GM18909 (cell line): ENCODE measurements at regions not wholly inside any gene's neighbourhood (a gene's known extent, or its start where the extent isn't known, plus 50 kb on each side); places are given as distances from the start of the nearest gene placed in this dataset.
A peak's percentile ranks its signal among the peaks of the same experiment; 100 is the strongest.
"Not testable (repeated sequence)": the region's sequence is repeated elsewhere in the genome, so short reads cannot be mapped to it uniquely, and the experiment has no call there.

Experiments
- ATAC-seq: cut with Tn5 transposase; IDR thresholded peaks from one replicate; pipeline ENCODE4 v1.9.1; 2021; ENCODE audit warnings: mild to moderate bottlenecking; ENCODE audit not compliant: unreplicated experiment, poor library complexity

DNA sequence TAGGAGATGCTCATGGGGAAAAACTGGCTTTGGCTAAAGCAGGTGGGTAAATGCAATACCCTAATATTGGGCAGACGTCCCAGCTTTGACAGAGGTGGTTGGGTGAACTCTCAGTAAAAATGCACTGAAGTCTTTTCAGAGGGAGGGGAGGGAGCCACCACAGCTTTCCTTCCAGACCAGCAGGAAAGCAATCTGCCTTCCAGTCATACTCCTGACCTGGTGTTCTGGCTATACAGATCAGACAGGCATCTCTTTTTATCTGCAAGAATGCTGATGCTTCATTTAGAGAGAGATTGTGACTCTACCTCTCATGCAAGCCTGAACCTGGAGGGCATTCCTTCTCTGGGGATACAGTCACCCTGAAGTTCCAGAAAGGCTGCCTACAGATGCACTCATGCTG lies 52.6 kb upstream of the ICA1 start:
- no peak for ATAC-seq

GRCh38 chr7:8319115-8319514 lies 57.1 kb upstream of the ICA1 start:
- no peak for ATAC-seq

- no peak for ATAC-seq
Measured at GRCh38 chr7:8320174-8320573, 58.2 kb upstream of the ICA1 start.

GRCh38 chr7:8321312-8321711 lies 59.3 kb upstream of the ICA1 start:
- no peak for ATAC-seq

DNA sequence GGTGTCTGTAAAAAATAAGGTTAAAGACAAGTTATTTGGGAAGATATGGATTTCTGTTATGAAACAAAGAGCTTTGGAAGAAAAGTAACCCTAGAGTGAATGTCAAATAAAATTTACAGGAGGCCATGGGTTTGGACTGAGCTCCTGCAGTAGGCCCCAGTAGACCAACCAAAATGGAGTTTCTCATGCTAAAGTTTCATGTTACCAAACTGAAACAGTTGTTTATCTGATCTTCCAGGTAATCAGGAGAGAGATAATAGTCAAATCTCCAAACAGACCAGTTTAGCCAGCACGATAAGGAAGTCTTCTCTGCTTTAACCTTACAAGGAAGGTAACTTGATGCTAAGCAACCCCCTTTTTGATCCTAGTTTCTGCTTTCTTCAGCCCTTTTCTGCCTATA lies 60.7 kb upstream of the ICA1 start:
- no peak for ATAC-seq

GRCh38 chr7:8325067-8325466 lies 63.1 kb upstream of the ICA1 start:
- no peak for ATAC-seq

DNA sequence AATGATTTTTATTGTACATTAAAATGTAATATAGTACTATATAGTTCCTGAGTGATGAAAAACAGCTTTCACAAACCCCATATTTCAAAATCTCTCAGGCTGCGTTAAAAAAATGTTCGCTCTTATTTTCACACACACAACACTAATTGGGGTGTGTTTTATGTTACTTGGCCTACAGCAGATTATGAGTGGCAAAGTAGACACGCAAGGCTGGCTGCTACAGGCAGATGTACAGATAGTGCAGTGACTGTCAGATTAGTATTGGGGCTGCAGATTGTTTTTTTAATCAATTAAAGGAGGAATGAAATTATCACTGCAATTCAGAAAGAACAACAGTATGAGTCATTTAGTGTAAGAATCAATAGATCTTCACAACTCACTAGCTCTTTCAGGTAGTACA lies 65.2 kb upstream of the ICA1 start:
- no peak for ATAC-seq

DNA sequence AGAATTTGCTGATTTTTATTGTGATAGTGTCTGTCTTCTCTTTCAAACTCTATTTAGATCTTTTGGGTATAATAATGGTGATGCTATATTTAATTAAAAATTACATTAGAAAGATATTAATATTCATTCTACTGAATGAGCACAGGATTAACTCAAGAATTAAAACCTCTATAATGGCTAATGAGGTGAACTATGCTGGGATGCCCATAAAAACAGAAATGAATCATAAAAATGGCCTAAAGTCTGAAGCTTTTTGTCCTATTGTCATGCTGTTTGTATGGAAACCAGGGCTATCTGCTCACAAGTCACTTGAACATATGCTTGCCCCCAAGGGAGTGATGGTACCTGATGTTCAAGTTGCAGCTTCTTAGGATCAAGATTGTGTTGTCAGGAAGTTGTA lies 76.2 kb upstream of the ICA1 start:
- ATAC-seq, result no peak

DNA sequence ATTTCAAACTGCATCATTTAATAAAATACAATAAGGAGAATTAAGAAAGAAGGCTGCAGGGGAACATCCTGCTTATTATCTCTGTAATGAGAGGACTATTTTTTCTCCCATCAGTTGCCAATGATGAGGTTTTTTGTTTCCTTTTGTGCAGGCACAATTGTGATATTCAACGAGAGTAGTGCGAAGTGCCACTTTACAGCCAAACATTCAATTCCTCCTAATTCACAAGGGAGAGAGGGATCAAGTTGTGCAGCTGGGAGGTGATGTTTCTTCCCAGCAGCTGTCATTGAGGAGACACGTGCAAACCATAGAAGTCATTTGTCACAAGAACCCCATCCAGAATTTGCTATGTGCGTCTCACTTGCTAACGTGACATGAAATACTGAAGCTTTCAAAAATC lies 81.6 kb upstream of the ICA1 start:
- ATAC-seq, result no peak

DNA sequence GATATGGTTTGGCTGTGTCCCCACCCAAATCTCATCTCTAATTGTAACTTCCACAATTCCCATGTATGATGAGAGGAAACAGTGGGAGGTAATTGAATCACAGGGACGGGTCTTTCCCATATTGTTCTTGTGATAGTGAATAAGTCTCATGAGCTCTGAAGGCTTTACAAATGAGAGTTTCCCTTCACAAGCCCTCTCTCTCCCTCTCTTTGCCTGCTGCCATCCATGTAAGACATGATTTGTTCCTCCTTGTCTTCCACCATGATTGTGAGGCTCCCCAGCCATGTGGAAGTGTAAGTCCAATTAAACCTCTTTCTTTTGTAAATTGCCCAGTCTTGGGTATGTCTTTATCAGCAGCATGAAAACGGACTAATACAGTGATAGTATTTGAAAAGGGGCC lies 85.4 kb upstream of the ICA1 start:
- ATAC-seq, result not testable (repeated sequence)

DNA sequence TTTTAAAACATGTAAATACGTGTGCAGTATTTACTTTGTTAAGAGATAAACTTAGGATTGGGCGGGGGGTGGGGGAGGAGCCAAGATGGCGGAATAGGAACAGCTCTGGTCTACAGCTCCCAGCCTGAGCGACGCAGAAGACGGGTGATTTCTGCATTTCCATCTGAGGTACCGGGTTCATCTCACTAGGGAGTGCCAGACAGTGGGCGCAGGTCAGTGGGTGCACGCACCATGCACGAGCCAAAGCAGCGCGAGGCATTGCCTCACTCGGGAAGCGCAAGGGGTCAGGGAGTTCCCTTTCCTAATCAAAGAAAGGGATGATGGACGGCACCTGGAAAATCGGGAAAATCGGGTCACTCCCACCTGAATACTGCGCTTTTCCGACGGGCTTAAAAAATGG lies 81.8 kb upstream of the NXPH1 start:
- ATAC-seq, result not testable (repeated sequence)

DNA sequence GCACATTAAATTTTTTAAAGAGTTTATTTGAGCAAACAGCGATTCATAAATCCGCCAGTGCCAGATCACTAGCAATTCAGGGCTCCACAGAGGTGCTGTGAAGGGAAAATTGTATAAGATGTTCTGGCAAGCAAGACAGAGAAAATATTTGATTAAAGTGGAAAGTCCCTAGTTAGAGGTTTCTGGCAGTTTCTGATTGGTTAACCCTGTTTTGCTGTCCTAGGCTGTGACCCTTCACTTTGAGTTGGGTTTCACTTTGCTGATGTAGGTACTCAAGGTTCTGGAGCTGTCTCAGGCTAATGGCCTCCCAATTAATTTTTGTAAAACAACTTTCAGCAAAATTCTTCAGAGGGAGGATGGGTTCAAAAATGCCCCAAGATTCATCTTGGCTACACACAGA lies 79.4 kb upstream of the NXPH1 start:
- ATAC-seq, result peak; percentile 68

- no peak for ATAC-seq
Measured at GRCh38 chr7:8354503-8354902, 78.9 kb upstream of the NXPH1 start.

DNA sequence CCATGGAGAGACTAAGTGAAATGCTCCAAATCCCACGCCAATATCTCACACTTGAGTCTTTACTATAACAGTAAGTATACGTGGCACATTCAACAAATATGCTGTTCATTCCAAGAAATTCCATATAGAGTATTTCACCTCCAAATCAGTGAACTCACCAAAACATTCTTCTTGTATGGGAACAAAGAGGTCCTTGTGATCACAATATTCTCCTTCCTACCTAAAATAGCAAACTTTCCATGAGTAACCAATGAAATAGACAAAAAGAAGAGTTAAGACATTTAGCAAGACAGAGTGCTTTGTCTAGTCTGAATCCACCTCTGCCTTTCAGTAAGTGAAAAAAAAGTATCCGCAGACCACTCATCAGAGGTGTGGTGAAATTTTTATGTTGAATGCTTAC lies 77.3 kb upstream of the NXPH1 start:
- no peak for ATAC-seq

GRCh38 chr7:8357536-8357935 lies 75.9 kb upstream of the NXPH1 start:
- ATAC-seq, result no peak

- no peak for ATAC-seq
Measured at GRCh38 chr7:8360564-8361153, 72.8 kb upstream of the NXPH1 start.

GRCh38 chr7:8362723-8363369 lies 70.6 kb upstream of the NXPH1 start:
- ATAC-seq, result no peak

DNA sequence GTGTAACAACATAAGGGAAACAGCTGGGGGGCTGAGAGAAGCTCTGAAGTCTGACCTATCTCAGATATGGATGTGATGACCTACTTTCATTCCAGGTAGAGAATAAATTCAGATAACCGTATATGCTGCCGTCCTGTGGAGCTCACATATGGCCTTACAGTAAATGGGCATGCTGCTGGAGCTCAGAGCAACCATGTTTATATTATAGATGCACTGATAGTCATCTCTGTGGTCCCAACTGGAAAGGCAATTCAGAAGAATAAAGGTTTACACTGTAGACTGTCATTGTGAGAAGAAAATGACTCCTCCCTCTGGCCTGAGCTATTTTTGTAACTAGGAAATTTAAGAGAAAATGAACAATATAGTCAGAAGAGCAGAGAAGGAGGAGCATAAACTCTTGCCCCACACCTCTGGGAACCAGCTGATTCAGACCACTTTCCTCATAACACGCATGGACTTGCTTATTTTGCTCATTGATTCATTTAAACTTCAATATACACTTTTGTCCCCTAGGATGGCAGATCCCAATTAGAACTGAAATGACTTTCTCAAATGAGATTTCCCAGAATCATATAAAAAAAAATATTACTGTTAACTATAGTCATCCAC lies 69.9 kb upstream of the NXPH1 start:
- no peak for ATAC-seq

GRCh38 chr7:8365499-8366110 lies 67.8 kb upstream of the NXPH1 start:
- no peak for ATAC-seq

DNA sequence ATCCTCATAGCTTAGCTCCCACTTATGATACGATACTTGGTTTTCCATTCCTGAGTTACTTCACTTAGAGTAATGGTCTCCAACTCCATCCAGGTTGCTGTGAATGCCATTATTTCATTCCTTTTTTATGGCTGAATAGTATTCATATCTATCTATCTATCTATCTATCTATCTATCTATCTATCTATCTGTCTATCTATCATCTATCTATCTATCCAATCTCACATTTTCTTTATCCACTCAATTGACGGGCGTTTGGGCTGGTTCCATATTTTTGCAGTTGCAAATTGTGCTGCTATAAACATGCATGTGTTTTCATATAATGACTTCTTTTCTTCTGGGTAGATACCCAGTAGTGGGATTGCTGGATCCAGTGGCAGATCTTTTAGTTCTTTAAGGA lies 65.4 kb upstream of the NXPH1 start:
- ATAC-seq, result not testable (repeated sequence)

DNA sequence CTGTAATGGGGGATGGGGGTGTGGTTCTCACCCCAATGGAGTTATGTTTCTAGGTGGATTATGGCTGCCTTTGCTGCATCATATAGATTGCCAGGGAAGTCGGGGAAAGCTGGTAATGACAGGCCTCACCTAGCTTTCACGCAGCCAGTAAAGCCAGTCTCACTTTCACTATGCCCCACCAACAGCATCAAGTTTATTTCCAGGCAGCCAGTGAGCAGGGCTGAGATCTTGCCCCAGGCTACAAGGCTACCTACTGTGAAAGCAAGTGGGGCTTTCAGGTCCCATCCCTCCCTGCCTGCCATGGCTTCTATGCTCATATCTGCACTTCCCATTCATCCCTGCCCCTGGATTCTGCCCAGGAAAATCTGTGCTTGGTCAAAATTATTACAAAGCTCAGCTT lies 61.7 kb upstream of the NXPH1 start:
- no peak for ATAC-seq

DNA sequence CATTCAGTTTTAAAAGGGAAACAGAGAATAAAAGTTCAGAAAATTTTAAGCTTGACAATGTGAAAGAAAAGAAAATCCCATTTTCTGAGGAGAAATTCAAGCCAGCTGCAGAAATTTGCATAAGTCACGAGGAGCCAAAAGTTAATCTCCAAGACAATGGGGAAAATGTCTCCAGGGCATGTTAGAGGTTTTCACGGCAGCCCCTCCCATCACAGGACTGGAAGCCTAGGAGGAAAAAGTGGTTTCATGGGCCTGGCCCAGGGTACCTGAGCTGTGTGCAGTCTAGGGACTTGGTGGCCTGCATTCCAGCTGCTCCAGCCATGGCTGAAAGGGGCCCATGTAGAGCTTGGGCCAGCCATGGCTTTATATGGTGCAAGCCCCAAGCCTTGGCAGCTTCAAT lies 59.6 kb upstream of the NXPH1 start:
- ATAC-seq, result no peak
